ENCODE measurements at regions not wholly inside any gene's neighbourhood (a gene's known extent, or its start where the extent isn't known, plus 50 kb on each side); places are given as distances from the start of the nearest gene placed in this dataset.

DNA sequence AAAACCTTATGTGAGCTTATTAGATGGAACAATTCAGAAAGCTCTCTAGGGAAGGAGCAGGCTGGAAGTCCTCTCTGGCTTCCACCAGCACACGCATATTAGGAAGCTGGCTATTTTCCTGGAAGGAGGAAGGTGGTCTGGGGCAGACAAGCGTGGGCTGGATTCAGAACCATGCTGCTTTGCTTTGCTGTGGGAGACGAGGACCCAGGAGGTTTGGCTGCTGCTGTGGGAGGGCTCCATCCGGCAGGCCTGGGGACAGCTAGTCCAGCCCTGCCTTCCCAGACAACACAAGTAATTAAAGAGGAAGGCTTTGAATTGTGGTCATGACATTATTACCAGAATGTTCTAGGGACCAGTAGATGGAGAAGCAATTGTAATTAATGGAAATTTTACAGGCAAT is 238.8 kb upstream of the MYT1L start:
- no peak for TF ChIP-seq YY1 (IDR thresholded peaks at IDR 0.05)
- TF ChIP-seq, protein P1, sequence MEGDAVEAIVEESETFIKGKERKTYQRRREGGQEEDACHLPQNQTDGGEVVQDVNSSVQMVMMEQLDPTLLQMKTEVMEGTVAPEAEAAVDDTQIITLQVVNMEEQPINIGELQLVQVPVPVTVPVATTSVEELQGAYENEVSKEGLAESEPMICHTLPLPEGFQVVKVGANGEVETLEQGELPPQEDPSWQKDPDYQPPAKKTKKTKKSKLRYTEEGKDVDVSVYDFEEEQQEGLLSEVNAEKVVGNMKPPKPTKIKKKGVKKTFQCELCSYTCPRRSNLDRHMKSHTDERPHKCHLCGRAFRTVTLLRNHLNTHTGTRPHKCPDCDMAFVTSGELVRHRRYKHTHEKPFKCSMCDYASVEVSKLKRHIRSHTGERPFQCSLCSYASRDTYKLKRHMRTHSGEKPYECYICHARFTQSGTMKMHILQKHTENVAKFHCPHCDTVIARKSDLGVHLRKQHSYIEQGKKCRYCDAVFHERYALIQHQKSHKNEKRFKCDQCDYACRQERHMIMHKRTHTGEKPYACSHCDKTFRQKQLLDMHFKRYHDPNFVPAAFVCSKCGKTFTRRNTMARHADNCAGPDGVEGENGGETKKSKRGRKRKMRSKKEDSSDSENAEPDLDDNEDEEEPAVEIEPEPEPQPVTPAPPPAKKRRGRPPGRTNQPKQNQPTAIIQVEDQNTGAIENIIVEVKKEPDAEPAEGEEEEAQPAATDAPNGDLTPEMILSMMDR (IDR thresholded peaks at IDR 0.05; ENCODE audit: low read depth, low read length, missing input control), result no peak
- no peak for TF ChIP-seq MAX (IDR thresholded peaks at IDR 0.05)
- TF ChIP-seq REST (IDR thresholded peaks at IDR 0.05), result no peak

All from liver (tissue), 2 donors.